ENCODE measurements at regions not wholly inside any gene's neighbourhood (a gene's known extent, or its start where the extent isn't known, plus 50 kb on each side); places are given as distances from the start of the nearest gene placed in this dataset.

DNA sequence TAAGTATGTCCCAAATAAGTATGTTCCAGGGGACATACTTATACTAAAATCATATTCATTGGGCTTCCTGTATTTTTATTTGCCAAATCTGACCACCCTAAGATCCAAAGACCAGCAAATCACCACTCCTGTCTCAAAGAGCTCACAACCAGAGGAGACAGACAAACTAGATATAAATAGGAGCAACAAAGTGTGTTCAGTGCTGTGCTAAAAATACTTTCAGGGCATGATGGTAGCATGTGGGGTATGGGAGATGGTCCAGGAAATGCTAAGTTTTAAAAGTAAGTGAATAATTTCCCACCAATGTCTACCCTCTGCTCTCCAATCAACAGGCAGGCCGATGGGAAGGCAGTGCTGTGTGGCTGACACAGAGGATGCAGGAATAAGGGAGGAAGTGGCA lies 87.1 kb downstream of the C1QL2 start:
- TF ChIP-seq, protein P1, sequence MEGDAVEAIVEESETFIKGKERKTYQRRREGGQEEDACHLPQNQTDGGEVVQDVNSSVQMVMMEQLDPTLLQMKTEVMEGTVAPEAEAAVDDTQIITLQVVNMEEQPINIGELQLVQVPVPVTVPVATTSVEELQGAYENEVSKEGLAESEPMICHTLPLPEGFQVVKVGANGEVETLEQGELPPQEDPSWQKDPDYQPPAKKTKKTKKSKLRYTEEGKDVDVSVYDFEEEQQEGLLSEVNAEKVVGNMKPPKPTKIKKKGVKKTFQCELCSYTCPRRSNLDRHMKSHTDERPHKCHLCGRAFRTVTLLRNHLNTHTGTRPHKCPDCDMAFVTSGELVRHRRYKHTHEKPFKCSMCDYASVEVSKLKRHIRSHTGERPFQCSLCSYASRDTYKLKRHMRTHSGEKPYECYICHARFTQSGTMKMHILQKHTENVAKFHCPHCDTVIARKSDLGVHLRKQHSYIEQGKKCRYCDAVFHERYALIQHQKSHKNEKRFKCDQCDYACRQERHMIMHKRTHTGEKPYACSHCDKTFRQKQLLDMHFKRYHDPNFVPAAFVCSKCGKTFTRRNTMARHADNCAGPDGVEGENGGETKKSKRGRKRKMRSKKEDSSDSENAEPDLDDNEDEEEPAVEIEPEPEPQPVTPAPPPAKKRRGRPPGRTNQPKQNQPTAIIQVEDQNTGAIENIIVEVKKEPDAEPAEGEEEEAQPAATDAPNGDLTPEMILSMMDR (conservative IDR thresholded peaks at IDR 0.05 in 1 of 2, IDR thresholded peaks at IDR 0.05 in 1 of 2; ENCODE audit: extremely low read depth in 1 of 2, insufficient read depth in 1 of 2, low read depth in 1 of 2, low read length in 2 of 2), result no peak
- TF ChIP-seq EZH2 (IDR thresholded peaks at IDR 0.05; ENCODE audit: borderline replicate concordance, low read length), result no peak

Measured in mammary epithelial cell (primary cell).